K562 (cell line): ENCODE measurements at regions not wholly inside any gene's neighbourhood (a gene's known extent, or its start where the extent isn't known, plus 50 kb on each side); places are given as distances from the start of the nearest gene placed in this dataset.

Source experiments
- ATAC-seq: fragments of 200-7000 bp; cut with Tn5 transposase; 3 replicates; pipeline ENCODE4 v1.9.1; 2020; ENCODE audit warnings: moderate library complexity
- BruUV-seq: library from RNA; stranded (reverse); fragments of 400-500 nt; replicated peaks from 2 replicates; lab custom pipeline; 2021; lab: Mats Ljungman, UMichigan
- CTCF ChIA-PET: fragments of 300-600 bp; formaldehyde crosslinking; extraction: SDS; loops from one replicate; lab custom pipeline; 2021; ENCODE audit warnings: low intra/inter-chr PET ratio; lab: Yijun Ruan, JAX
- POLR2A ChIA-PET: fragments of 300-600, 350-650 bp; sonication (Branson Sonifier 250); formaldehyde crosslinking; extraction: SDS; loops from one replicate; lab custom pipeline; 2021; ENCODE audit warnings: antibody characterized with exemption, inconsistent platforms; lab: Yijun Ruan, JAX
- DNase-seq, 4 experiments: peaks; one replicate each; pipeline versions ENCODE4 v3.0.0 to v3.0.0-alpha.2; 2011 to 2018; ENCODE audit warnings: low spot score in 3 of 4, mixed read lengths in 3 of 4; ENCODE audit errors: extremely low read depth in 1 of 4
- FAIRE-seq: peaks from 2 replicates; lab custom pipeline; 2011; peaks lifted over from hg19 to GRCh38; lab: Jason Lieb, UNC
- H2AFZ ChIP-seq: 2 replicates; pipeline ENCODE4 v1.6.0; 2011; ENCODE audit warnings: low read depth, low read length, control low read depth, inconsistent platforms
- H3K27ac ChIP-seq: fragments of 200-600 bp; 3 replicates; pipeline ENCODE4 v1.8.0; 2011; ENCODE audit warnings: low read depth, mild to moderate bottlenecking, control low read depth, inconsistent platforms, low read length, moderate library complexity, mixed read lengths; ENCODE audit errors: extremely low read depth
- H3K27me3 ChIP-seq, 2 experiments: fragments of 300-600 bp in 1 of 2; 2 replicates in 1 of 2; 3 replicates in 1 of 2; pipeline versions ENCODE4 v1.6.0 to v1.8.0; 2011; ENCODE audit warnings: inconsistent platforms in 2 of 2, low read length in 2 of 2, mild to moderate bottlenecking in 1 of 2, mixed read lengths in 1 of 2, moderate library complexity in 1 of 2; ENCODE audit not compliant: control insufficient read depth in 2 of 2, insufficient read depth in 2 of 2
- H3K36me3 ChIP-seq: fragments of 300-600 bp; 3 replicates; pipeline ENCODE4 v1.8.0; 2011; ENCODE audit warnings: mild to moderate bottlenecking, low read length, inconsistent platforms; ENCODE audit not compliant: control insufficient read depth, insufficient read depth
- H3K4me1 ChIP-seq, 2 experiments: fragments of 200-600 bp in 1 of 2; replicated peaks in 1 of 2; 2 replicates in 1 of 2; 3 replicates in 1 of 2; pipeline versions ENCODE4 v1.5.1 to v1.8.0; 2011; ENCODE audit warnings: inconsistent platforms in 2 of 2, low read length in 2 of 2, mild to moderate bottlenecking in 1 of 2, mixed read lengths in 1 of 2, moderate library complexity in 1 of 2; ENCODE audit not compliant: control insufficient read depth in 2 of 2, insufficient read depth in 2 of 2
- H3K4me2 ChIP-seq: 2 replicates; pipeline ENCODE4 v1.6.1; 2011; ENCODE audit warnings: low read length, control low read depth, inconsistent platforms, mixed read lengths; ENCODE audit not compliant: insufficient read depth
- H3K4me3 ChIP-seq: fragments of 200-600 bp; sonication (generic), shearing (Covaris generic); 2 replicates; pipeline ENCODE4 v1.5.1; 2016; ENCODE audit warnings: control low read depth, inconsistent platforms
- H3K79me2 ChIP-seq: fragments of 200-600 bp; 3 replicates; pipeline ENCODE4 v1.8.0; 2011; ENCODE audit warnings: low read length, inconsistent platforms; ENCODE audit not compliant: control insufficient read depth, insufficient read depth
- H3K9ac ChIP-seq, 2 experiments: 2 replicates each; pipeline versions ENCODE4 v1.6.0 to v1.6.1; 2011; ENCODE audit warnings: low read depth in 2 of 2, low read length in 2 of 2, control low read depth in 1 of 2, inconsistent platforms in 1 of 2, mild to moderate bottlenecking in 1 of 2, mixed read lengths in 1 of 2; ENCODE audit not compliant: insufficient read depth in 1 of 2
- H3K9me1 ChIP-seq: one replicate; pipeline ENCODE4 v1.6.0; 2011; ENCODE audit warnings: inconsistent platforms, mild to moderate bottlenecking, low read length, moderate library complexity; ENCODE audit not compliant: control insufficient read depth, insufficient read depth
- H3K9me3 ChIP-seq: replicated peaks from 2 replicates; pipeline ENCODE4 v1.5.1; 2011; ENCODE audit warnings: low read depth, low read length, inconsistent platforms; ENCODE audit not compliant: control insufficient read depth, insufficient read depth
- H4K20me1 ChIP-seq: replicated peaks from 2 replicates; pipeline ENCODE4 v1.6.1; 2011; ENCODE audit warnings: low read length, inconsistent platforms, mixed read lengths; ENCODE audit not compliant: control insufficient read depth, insufficient read depth
- CBX8 ChIP-seq: fragments of 200-600 bp; sonication (generic); IDR thresholded peaks from 2 replicates; pipeline ENCODE4 v1.6.1; 2012; ENCODE audit warnings: borderline replicate concordance, mixed run types, low read depth, mild to moderate bottlenecking, moderate library complexity, mixed read lengths, low read length, control low read depth, inconsistent platforms; ENCODE audit not compliant: poor library complexity, severe bottlenecking; ENCODE audit errors: extremely low read depth
- CHD7 ChIP-seq: fragments of 200-600 bp; sonication (generic); IDR thresholded peaks from one replicate; pipeline ENCODE4 v1.6.1; 2012; ENCODE audit warnings: mild to moderate bottlenecking, low read depth, low read length, inconsistent platforms
- CSDE1 ChIP-seq, 2 experiments: fragments of 450-650 bp; IDR thresholded peaks; 2 replicates each; pipeline ENCODE4 v1.6.1; 2016; ENCODE audit warnings: mild to moderate bottlenecking in 1 of 2
- DLX4 ChIP-seq: fragments of 250-450 bp; sonication (Bioruptor Pico); IDR thresholded peaks from 2 replicates; pipeline ENCODE4 v1.6.1; 2021; ENCODE audit warnings: mild to moderate bottlenecking
- MCM2 ChIP-seq: fragments of 450-650 bp; IDR thresholded peaks from 2 replicates; pipeline ENCODE4 v1.6.1; 2017; ENCODE audit warnings: low read depth, mild to moderate bottlenecking
- PHB2 ChIP-seq: fragments of 450-650 bp; IDR thresholded peaks from 2 replicates; pipeline ENCODE4 v1.6.1; 2017; ENCODE audit warnings: low read depth
- PTTG1 ChIP-seq: fragments of 450-650 bp; IDR thresholded peaks from 2 replicates; pipeline ENCODE4 v1.6.1; 2016; ENCODE audit warnings: low read depth, mild to moderate bottlenecking, missing genetic modification characterization, missing compliant biosample characterization
- RCOR1 ChIP-seq, 2 experiments: IDR thresholded peaks; 2 replicates each; pipeline ENCODE4 v1.6.1; 2012; ENCODE audit warnings: low read depth in 2 of 2, low read length in 2 of 2, borderline replicate concordance in 1 of 2, improper control_type of control experiment in 1 of 2
- SRSF9 ChIP-seq: fragments of 200-400 bp; formaldehyde crosslinking; IDR thresholded peaks from 2 replicates; pipeline ENCODE4 v1.6.1; 2017; ENCODE audit warnings: low read depth, low read length, borderline replicate concordance
- STAT5B ChIP-seq: fragments of 250-450 bp; sonication (Bioruptor Pico); IDR thresholded peaks from 2 replicates; pipeline ENCODE4 v1.8.0; 2021; ENCODE audit warnings: mild to moderate bottlenecking, inconsistent platforms
- ZNF217 ChIP-seq: sonication (generic); formaldehyde crosslinking; IDR thresholded peaks from 2 replicates; pipeline ENCODE4 v1.8.0; 2022; ENCODE audit warnings: mild to moderate bottlenecking, missing genetic modification reagents
- ZNF316 ChIP-seq: fragments of 450-650 bp; IDR thresholded peaks from 2 replicates; pipeline ENCODE4 v1.6.1; 2016
- ZNF41 ChIP-seq: fragments of 250-450 bp; sonication (Bioruptor Pico); conservative IDR thresholded peaks from 2 replicates; pipeline ENCODE4 v1.4.0; 2020; ENCODE audit warnings: mild to moderate bottlenecking
- ZZZ3 ChIP-seq: fragments of 450-650 bp; IDR thresholded peaks from 2 replicates; pipeline ENCODE4 v1.6.1; 2016; ENCODE audit warnings: antibody characterized with exemption, mild to moderate bottlenecking, moderate library complexity
- WGBS: fragments of 100-300 bp; shearing (Covaris generic); methylation state at CpG from one replicate; pipeline ENCODE4 v1.1.6; 2016; ENCODE audit warnings: low coverage, mixed read lengths; ENCODE audit not compliant: insufficient coverage; ENCODE audit errors: missing lambda C conversion rate; 5-methylcytosine and 5-hydroxymethylcytosine counted together
- in situ Hi-C: fragments of 300-500 bp; cut with MboI; formaldehyde crosslinking; loops from 4 replicates; pipeline ENCODE4 v1.15.0; 2018; ENCODE audit warnings: inconsistent platforms, mixed read lengths
- intact Hi-C: fragments of 100-400 bp; cut with micrococcal nuclease; formaldehyde crosslinking; loops from 2 replicates; pipeline ENCODE4 v1.14.2; 2022

GRCh38 chr11:116660011-116660410 is 112.8 kb downstream of the BUD13 start:
- Histone ChIP-seq H4K20me1 (no peaks in the 10 kb centered on the region), H3K4me1 (no peaks in the 10 kb centered on the region), H3K79me2 (no peaks in the 10 kb centered on the region), H3K9me1 (no peaks in the 10 kb centered on the region), H3K4me2 (no peak overlapping the region), H3K4me3 (no peak overlapping the region), H3K9ac (no peak overlapping the region), H3K27ac (no peak overlapping the region), H2AFZ (no peak overlapping the region), H3K9me3 (no peaks in the 10 kb centered on the region), H3K27me3 (no peaks in the 10 kb centered on the region), H3K36me3 (no peaks in the 10 kb centered on the region)
- no TSS peak for BruUV-seq
- CTCF ChIA-PET: no interaction called here
- WGBS: 0% methylated on average over 7 of the region's 7 CpGs
- in situ Hi-C loops: no loop called here
- no peak for DNase-seq
- POLR2A ChIA-PET: no interaction called here
- no peak for ATAC-seq
- intact Hi-C loops: no loop called here
- no peak for FAIRE-seq
- TF ChIP-seq ZNF217: no peak
- no peak for TF ChIP-seq PHB2
- TF ChIP-seq PTTG1 (tag): no peak
- no peak for TF ChIP-seq CSDE1 (IDR thresholded peaks at IDR 0.05)
- TF ChIP-seq CHD7: no peak
- no peak for TF ChIP-seq ZZZ3
- TF ChIP-seq MCM2: no peak
- no peak for TF ChIP-seq STAT5B (CRISPR knock-in tag)
- no peak for TF ChIP-seq ZNF316
- TF ChIP-seq ZNF41 (CRISPR knock-in tag): no peak
- no peak for TF ChIP-seq RCOR1 (IDR thresholded peaks at IDR 0.05; ENCODE audit: borderline replicate concordance in 1 of 2, low read depth in 2 of 2, low read length in 2 of 2)
- no peak for TF ChIP-seq CBX8
- TF ChIP-seq SRSF9: no peak
- TF ChIP-seq DLX4 (CRISPR knock-in tag): no peak
